ENCODE measurements at regions not wholly inside any gene's neighbourhood (a gene's known extent, or its start where the extent isn't known, plus 50 kb on each side); places are given as distances from the start of the nearest gene placed in this dataset.

DNA sequence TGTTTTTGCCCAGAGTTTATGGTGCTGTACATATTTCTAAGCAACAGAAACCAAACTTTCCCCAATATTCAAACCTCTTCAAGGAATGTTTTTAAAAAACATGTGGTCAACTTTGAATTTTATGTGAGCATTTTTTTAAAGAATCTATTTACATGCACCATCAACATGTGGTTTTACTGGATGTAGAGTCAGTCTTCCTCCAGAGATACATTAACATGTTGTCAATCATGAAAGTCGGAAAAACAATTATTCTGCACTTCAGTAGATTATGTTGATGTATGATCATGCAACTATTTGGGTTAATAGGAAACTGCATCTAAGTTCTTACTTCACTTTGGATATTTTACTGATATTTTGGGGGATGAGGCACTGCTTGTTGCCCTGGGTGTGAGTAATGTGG is 208.6 kb downstream of the FOXL1 start:
- Mint-ChIP-seq H3K4me1 (ENCODE audit: low read depth) (no peaks in the 10 kb centered on the region), H3K4me3 (no peak overlapping the region), H3K9me3 (ENCODE audit: low read depth) (no peaks in the 10 kb centered on the region), H3K27me3 (peaks cover 2% of the 10 kb centered on the region), H3K36me3 (no peaks in the 10 kb centered on the region), H3K27ac (no peak overlapping the region)

DNA sequence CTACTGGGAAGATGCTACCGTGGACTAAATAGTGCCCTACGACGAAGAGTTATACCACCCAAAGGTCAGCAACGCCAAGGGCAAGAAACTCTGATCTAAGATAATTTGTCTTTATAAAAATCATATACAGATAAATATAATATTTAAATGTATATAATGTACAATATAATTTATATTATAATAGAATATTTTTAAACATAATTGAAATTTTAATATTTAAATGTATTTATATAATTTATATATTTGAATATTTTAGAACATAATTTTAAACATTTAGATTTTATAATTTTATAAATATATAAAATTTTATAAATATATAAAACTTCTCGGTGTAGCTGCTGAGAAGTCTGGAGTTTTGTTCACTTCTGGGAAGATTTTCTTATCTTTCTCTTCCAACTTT is 209.2 kb downstream of the FOXL1 start:
- Mint-ChIP-seq H3K36me3 (no peaks in the 10 kb centered on the region), H3K27me3 (peaks cover 2% of the 10 kb centered on the region), H3K9me3 (ENCODE audit: low read depth) (no peaks in the 10 kb centered on the region), H3K4me3 (no peak overlapping the region), H3K27ac (no peak overlapping the region), H3K4me1 (ENCODE audit: low read depth) (no peaks in the 10 kb centered on the region)

DNA sequence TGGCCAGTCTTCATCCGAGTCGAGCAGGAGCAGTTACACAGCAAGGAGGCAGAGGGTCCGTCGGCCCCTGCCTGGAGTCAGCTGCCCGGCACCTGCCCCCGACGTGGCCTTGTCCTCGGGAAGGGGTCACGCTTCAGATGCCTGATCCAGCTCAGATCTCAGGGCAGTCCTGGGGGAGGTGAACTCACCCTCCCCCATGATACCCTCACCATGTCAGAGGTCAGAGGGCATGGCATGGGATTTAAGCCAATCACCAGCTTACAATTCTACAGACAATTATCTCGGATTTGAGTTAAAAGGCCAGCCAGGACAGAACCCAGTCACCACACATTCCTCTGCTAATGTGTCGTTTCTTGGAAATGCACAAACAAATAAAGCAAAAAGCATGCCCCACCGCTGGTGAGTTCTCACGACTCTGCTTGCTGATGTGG is 211.3 kb downstream of the FOXL1 start:
- peaks cover 2% of the 10 kb centered on the region for H3K27me3 Mint-ChIP-seq
- H3K27ac Mint-ChIP-seq = no peak overlapping the region
- no peaks in the 10 kb centered on the region for H3K9me3 Mint-ChIP-seq (ENCODE audit: low read depth)
- no peaks in the 10 kb centered on the region for H3K4me1 Mint-ChIP-seq (ENCODE audit: low read depth)
- no peak overlapping the region for H3K4me3 Mint-ChIP-seq
- no peaks in the 10 kb centered on the region for H3K36me3 Mint-ChIP-seq

DNA sequence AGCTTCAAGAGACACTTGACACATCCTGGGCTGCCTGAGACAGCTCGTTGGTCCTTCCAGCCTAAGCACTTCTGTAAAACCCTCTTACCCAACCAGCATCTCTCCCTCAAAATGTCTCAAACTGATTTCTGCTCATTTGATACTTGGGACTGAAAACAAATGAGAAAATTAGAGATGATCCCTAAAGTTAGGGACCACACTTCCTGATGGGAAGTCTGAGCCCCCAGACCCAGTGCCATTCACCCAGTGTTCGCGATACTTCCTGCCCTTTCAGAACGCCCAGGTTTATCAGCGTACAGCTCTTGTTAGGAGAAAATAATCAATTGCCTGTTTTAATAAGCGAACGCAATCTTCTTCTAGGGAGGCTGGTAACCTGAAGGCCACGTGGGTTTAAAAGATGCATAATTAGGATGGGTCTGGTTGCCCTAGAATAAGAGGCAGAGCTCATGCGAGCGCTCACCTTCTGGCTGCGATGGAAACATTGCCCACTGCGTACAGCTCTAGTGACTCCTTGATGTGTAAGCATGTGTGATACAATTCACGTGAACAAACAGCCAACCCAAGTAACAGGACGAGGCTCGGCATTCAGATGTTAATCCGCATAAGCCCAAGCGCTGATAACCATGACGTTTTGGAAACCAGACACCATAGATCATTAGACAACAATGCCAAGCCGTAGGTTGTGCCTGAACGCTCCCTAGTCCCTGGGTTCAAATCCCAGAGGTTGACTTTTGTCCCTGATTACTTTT is 213.1 kb downstream of the FOXL1 start:
- Mint-ChIP-seq H3K9me3 (ENCODE audit: low read depth) (no peaks in the 10 kb centered on the region), H3K4me3 (no peak overlapping the region), H3K4me1 (ENCODE audit: low read depth) (no peaks in the 10 kb centered on the region), H3K27ac (no peak overlapping the region), H3K36me3 (no peaks in the 10 kb centered on the region), H3K27me3 (peaks cover 3% of the 10 kb centered on the region)

DNA sequence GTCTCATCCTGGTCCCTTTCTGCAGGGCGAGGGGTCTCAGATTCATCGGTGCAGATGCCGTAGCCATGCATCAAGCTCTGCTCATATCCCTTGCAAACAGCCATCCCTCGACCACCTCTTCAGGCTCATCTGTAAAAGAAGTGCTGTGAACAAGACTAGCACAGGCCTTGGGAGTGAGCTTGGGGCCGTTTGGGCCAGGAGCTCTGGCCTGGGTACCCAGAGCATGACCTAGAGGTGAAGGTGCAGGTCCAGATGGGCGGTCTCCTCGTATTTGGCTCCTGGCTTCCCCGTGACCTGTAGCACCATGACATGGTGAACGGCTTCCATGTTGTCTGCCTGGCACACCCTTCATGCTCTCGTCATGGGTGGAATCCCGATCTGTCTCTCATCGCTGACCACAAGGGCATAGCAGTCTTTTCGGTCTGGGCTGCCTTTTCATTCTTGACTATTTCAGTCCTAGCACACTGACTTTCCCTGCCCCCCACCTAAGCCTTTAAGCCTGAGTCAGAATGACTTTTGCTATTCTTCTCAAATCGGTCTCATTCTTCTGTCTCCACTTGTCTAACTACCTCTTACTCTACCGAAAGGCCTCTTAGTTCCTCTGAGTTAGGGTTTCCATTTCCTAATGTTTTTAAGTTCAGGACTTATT is 216.0 kb downstream of the FOXL1 start:
- H3K9me3 Mint-ChIP-seq (ENCODE audit: low read depth) = no peaks in the 10 kb centered on the region
- H3K4me3 Mint-ChIP-seq = no peak overlapping the region
- H3K27ac Mint-ChIP-seq = no peak overlapping the region
- H3K4me1 Mint-ChIP-seq (ENCODE audit: low read depth) = no peaks in the 10 kb centered on the region
- peaks cover 6% of the 10 kb centered on the region for H3K27me3 Mint-ChIP-seq
- H3K36me3 Mint-ChIP-seq = no peaks in the 10 kb centered on the region

DNA sequence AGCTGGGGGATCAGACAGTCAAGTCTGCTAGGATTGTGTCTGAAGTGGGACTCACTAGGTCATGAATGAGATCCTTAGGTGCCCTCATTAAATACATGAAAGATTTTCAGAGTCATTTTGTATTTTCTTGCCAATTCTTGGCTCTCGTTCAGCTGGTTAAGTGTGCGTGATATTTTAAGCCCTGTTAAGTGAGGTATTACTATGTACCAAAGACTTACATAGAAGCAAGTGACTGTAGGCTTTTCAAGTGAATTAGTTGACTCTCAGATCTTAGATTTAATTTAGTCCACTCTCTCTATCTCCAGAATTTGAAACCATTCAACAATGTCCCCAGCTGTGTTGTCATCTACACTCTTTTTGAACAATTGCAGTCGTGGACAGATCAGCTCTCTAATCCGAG is 219.4 kb downstream of the FOXL1 start:
- Mint-ChIP-seq H3K4me1 (ENCODE audit: low read depth) (no peaks in the 10 kb centered on the region), H3K36me3 (no peaks in the 10 kb centered on the region), H3K4me3 (no peak overlapping the region), H3K9me3 (ENCODE audit: low read depth) (no peaks in the 10 kb centered on the region), H3K27me3 (peaks cover 13% of the 10 kb centered on the region), H3K27ac (no peak overlapping the region)

DNA sequence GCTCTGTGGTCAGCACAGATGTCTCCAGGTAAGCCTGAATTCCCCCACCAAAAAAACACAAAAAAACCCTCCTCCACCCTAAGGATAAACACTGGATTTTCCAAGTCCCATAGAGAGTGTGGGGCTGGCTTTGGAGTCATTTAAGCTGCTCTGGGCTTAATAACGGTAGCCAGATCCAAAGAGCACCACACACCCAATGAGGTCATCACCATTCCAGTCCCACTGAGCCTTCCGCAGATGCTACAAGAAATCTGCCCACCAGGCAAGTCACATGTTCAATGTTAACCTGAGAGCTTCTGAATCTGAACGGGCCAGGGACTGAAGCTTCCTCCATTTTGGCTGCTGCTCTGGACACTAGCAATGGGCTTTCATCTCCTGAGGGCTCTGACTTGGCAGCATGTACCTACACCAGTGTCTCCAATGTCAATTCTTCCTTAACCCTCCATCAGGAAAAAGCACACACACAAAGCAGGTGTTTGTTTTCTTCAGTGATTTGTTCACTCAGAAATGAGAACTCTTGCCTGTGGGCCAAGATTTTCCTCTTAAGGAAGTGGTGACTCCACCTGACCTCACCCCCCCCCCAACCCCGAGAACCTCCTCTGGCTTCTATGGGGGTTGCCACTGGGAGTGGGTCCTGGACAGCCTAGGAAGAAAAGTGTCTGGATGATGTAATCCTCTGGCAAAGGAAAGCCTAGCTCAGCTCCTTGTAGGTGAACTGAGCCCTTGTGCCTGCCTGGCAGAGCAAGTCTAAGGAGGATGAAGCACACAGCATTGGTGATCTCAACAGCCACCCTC is 220.1 kb downstream of the FOXL1 start:
- Mint-ChIP-seq H3K4me1 (ENCODE audit: low read depth) (no peaks in the 10 kb centered on the region), H3K27ac (no peak overlapping the region), H3K27me3 (peaks cover 13% of the 10 kb centered on the region), H3K4me3 (no peak overlapping the region), H3K9me3 (ENCODE audit: low read depth) (no peaks in the 10 kb centered on the region), H3K36me3 (no peaks in the 10 kb centered on the region)

DNA sequence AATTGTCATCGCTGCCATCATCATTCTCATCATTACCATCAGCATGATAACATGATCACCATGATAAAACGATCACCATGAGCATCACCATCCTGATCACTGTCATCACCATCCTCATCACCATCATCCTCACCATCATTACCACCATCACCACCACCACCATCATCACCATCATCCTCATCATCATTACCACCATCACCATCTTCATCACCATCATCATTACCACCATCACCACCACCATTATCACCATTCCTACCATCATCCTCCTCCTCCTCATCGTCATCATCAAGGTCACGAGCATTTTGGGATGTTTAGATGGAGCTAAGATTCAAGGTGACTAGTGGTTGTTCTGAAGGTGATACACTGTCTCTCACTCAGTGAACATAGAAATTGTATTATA is 221.0 kb downstream of the FOXL1 start:
- Mint-ChIP-seq H3K27me3 (peaks cover 13% of the 10 kb centered on the region), H3K4me1 (ENCODE audit: low read depth) (no peaks in the 10 kb centered on the region), H3K4me3 (no peak overlapping the region), H3K9me3 (ENCODE audit: low read depth) (no peaks in the 10 kb centered on the region), H3K36me3 (no peaks in the 10 kb centered on the region), H3K27ac (no peak overlapping the region)

DNA sequence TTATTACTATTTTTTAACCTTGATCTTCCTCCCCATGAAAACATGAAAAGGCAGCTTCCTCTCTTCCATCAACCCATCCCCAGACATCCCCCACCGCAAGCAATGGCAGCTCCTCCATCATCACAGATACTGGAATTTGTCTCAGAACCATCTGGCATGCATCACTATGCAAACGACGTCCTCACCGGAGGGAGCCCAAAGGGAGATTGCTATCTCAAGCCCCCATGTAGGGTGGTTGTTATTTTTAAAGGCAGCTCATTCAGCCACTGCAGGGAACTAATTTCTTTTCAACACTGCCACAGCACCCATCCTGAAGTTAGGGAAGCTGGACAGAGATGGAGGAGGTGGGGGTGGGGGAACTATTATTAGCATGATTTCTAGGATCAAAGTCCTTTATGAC is 222.5 kb downstream of the FOXL1 start:
- no peak overlapping the region for H3K4me3 Mint-ChIP-seq
- peaks cover 11% of the 10 kb centered on the region for H3K27me3 Mint-ChIP-seq
- H3K4me1 Mint-ChIP-seq (ENCODE audit: low read depth) = no peaks in the 10 kb centered on the region
- no peak overlapping the region for H3K27ac Mint-ChIP-seq
- no peaks in the 10 kb centered on the region for H3K9me3 Mint-ChIP-seq (ENCODE audit: low read depth)
- H3K36me3 Mint-ChIP-seq = no peaks in the 10 kb centered on the region

DNA sequence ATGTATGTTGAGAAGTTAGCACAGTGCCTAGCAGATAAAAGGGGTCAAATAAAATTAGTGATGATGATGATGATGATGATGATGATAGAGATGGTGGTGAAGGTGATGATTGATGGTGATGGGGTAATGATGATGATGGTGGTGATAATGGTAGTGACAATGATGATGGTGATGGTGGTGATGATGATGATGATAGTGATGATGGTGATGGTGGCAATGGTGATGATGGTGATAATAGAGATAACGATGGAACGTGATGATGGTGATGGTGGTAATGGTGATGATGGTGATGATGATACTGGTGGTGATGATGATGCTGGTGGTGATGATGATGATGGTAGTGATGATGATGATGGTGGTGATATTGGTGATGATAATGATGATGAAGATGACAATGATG is 223.7 kb downstream of the FOXL1 start:
- Mint-ChIP-seq H3K36me3 (no peaks in the 10 kb centered on the region), H3K27ac (no peak overlapping the region), H3K4me3 (no peak overlapping the region), H3K4me1 (ENCODE audit: low read depth) (no peaks in the 10 kb centered on the region), H3K9me3 (ENCODE audit: low read depth) (no peaks in the 10 kb centered on the region), H3K27me3 (peaks cover 12% of the 10 kb centered on the region)

DNA sequence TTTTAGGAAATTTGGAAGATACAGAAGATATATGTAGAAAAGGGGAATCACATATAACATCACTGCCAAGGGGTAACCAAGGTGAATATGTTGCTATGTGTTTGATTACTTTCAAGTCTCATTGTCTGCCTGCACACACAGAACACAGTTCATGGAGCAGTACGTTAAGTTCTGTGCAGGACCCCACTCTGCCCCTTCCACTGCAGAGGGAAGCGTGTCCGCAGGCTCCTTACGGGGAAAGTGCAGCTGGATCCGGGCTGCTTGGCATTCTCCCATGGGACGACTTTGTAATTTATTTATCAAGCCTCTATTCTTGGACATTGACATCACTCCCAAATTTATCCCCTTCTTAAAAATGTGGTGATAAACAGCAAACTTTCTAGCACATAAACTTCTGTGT is 226.8 kb downstream of the FOXL1 start:
- no peaks in the 10 kb centered on the region for H3K36me3 Mint-ChIP-seq
- H3K4me1 Mint-ChIP-seq (ENCODE audit: low read depth) = no peaks in the 10 kb centered on the region
- no peak overlapping the region for H3K27ac Mint-ChIP-seq
- peaks cover 10% of the 10 kb centered on the region for H3K27me3 Mint-ChIP-seq
- no peaks in the 10 kb centered on the region for H3K9me3 Mint-ChIP-seq (ENCODE audit: low read depth)
- H3K4me3 Mint-ChIP-seq = no peak overlapping the region

DNA sequence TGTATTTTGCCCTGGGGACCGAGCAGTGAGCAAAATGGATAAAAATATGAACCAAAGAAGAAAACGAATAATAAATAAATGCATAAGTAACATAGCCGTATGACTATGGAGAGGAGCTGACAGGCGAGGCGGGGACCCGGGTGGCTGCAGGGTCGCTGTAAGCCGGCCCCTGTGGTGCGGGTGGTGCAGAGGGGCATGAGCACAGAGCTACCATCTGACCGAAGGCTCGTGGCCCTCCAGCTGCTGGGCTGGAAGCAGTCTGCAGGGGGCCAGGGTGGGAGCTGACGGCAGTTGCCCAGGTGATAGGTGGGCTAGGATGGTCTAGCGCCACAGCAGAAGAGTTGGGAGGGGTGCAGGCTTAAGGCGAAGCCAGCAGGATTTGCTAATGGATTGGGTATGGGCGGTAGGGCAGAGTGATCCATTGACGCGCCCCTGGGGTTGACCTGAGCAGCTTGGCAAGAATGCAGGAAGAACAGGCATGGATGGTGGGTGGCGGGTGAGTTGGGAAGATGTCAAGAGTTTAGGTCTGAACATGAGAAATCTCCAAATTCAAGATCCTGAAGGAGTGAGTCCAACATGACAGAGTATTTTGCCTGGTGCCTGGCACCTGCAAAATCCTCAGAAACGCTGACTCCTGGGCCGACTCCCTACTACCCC is 228.0 kb downstream of the FOXL1 start:
- peaks cover 7% of the 10 kb centered on the region for H3K27me3 Mint-ChIP-seq

DNA sequence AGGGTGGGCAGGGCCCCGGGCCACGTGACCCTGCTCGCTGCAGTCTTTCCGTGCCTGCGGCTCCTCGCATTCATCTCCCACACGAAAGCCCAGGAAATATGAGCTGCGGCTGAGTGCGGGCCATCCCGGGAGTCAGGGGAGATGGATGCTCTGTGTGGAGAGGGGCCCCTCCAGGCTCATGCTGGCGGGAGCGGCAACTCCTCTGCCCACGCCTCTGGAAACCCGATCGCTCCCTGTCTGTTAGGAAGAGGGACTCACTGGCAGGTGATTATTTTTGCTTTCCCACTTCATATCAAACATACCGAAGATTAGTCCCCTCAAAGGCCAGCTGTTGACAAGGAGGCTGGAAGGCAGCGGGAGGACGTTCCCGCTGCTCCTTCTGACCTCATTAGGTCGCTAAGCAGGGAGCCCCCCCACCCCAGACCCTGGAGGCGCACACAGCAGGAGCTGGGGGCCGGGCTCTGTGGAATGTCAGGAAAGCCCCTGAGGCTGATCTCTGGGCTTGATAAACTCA is 228.5 kb downstream of the FOXL1 start:
- no peak overlapping the region for H3K4me3 Mint-ChIP-seq
- H3K4me1 Mint-ChIP-seq (ENCODE audit: low read depth) = no peaks in the 10 kb centered on the region
- H3K27me3 Mint-ChIP-seq = peaks cover 7% of the 10 kb centered on the region
- H3K36me3 Mint-ChIP-seq = no peaks in the 10 kb centered on the region
- no peaks in the 10 kb centered on the region for H3K9me3 Mint-ChIP-seq (ENCODE audit: low read depth)
- no peak overlapping the region for H3K27ac Mint-ChIP-seq

More for the DNA sequence above, 228.0 kb downstream of the FOXL1 start:
- Mint-ChIP-seq H3K36me3 (no peaks in the 10 kb centered on the region), H3K27ac (no peak overlapping the region), H3K9me3 (ENCODE audit: low read depth) (no peaks in the 10 kb centered on the region), H3K4me3 (no peak overlapping the region), H3K4me1 (ENCODE audit: low read depth) (no peaks in the 10 kb centered on the region)

DNA sequence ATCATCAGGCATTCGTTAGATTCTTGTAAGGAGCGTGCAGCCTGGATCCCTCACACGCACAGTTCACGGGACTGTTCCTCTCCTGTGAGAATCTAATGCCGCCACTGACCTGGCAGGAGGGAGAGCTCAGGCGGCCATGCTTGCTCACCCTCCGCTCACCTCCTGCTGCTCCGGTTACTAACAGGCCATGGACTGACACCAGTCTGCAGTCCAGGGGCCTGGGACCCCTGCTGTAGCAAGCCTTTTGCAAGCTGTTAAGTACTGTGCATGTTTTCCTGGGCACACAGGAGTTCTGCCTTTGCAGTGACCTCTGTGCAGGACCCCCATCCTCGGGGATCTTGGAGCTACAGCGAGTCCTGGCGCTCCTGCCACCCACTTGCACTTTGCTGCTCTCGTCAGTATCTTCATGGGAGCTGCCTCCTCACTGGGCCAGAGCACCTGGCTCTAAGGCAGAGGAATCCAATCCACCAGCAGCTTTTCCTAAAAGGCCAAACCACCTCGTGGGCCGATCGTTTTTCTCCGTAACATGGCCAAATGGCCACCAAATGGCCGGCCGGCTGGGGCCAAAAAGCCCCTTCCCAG is 230.6 kb downstream of the FOXL1 start:
- Mint-ChIP-seq H3K9me3 (ENCODE audit: low read depth) (no peaks in the 10 kb centered on the region), H3K27me3 (peaks cover 7% of the 10 kb centered on the region), H3K4me3 (no peak overlapping the region), H3K36me3 (no peaks in the 10 kb centered on the region), H3K4me1 (ENCODE audit: low read depth) (no peaks in the 10 kb centered on the region), H3K27ac (no peak overlapping the region)
